ENCODE measurements at regions not wholly inside any gene's neighbourhood (a gene's known extent, or its start where the extent isn't known, plus 50 kb on each side); places are given as distances from the start of the nearest gene placed in this dataset.

DNA sequence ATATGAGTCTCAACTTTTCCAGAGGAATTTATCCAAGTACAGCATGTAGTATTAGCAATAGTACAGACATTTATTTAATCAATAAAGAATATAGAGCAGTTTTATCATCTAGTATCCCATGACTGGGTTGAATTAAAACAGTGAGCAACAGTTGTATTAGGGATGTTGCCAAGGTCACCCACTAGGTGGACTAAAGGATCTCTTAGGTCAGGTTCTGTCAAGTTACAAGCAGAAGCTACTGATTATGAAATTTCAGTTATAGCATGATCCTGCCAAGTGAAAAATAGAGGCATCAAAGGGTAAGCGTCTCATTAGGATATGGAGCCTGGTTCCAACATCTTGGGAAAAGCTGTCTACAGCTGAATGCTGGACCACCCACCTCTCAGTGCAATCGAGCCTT lies 52.1 kb upstream of the LAPTM4A start:
- Mint-ChIP-seq H3K9me3 (peaks cover 10% of the 10 kb centered on the region), H3K27me3 (ENCODE audit: low read depth) (peaks cover 23% of the 10 kb centered on the region), H3K36me3 (ENCODE audit: low read depth) (peaks cover 1% of the 10 kb centered on the region), H3K4me3 (no peak overlapping the region), H3K27ac (no peak overlapping the region), H3K4me1 (ENCODE audit: low read depth) (no peaks in the 10 kb centered on the region)
- intact Hi-C loops (cut with micrococcal nuclease), result loop anchor here (2.0 kb wide), 1 partner anchor 121 kb away; the partner anchor contains the start of gene SDC1
- no peak for DNase-seq
- CTCF ChIA-PET, result interaction anchor here (1.0 to 1.1 kb wide), 2 partner anchors 89 to 148 kb away, joined by 3 read pairs; no protein-coding TSS in a partner anchor
